ENCODE measurements at regions not wholly inside any gene's neighbourhood (a gene's known extent, or its start where the extent isn't known, plus 50 kb on each side); places are given as distances from the start of the nearest gene placed in this dataset.

DNA sequence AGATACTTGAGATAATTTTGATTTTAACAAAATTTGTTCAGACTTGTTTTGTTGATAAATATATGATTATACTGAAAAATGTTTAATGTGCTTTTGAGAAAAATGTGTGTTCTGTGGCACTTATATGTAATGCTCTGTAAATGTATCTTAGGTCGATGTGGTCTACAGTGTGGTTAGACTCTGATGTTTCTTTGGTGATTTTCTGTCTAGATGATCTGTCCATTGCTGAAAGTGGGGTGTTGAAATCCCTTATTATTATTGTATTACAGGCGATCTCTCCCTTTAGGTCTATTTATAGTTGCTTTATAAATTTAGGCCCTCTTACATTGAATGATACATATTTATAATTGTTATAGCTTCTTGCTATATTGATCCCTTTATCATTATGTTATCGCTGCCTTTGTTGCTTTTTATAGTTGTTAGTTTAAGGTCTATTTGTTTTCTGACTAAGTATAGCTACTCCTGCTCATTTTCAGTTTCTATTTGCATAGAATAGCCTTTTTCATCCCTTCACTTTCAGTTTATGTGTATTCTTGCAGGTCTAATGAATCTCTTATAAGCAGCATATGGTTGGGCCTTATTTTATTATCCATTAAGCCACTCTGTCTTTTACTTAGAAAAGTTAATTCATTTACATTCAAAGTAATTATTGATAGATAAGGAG lies 124.3 kb downstream of the MRPS30 start:
- no peak for TF ChIP-seq ATF1 (CRISPR knock-in tag; IDR thresholded peaks at IDR 0.05)
- TF ChIP-seq, protein P1, sequence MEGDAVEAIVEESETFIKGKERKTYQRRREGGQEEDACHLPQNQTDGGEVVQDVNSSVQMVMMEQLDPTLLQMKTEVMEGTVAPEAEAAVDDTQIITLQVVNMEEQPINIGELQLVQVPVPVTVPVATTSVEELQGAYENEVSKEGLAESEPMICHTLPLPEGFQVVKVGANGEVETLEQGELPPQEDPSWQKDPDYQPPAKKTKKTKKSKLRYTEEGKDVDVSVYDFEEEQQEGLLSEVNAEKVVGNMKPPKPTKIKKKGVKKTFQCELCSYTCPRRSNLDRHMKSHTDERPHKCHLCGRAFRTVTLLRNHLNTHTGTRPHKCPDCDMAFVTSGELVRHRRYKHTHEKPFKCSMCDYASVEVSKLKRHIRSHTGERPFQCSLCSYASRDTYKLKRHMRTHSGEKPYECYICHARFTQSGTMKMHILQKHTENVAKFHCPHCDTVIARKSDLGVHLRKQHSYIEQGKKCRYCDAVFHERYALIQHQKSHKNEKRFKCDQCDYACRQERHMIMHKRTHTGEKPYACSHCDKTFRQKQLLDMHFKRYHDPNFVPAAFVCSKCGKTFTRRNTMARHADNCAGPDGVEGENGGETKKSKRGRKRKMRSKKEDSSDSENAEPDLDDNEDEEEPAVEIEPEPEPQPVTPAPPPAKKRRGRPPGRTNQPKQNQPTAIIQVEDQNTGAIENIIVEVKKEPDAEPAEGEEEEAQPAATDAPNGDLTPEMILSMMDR (IDR thresholded peaks at IDR 0.05) = no peak
- TF ChIP-seq, protein P2, sequence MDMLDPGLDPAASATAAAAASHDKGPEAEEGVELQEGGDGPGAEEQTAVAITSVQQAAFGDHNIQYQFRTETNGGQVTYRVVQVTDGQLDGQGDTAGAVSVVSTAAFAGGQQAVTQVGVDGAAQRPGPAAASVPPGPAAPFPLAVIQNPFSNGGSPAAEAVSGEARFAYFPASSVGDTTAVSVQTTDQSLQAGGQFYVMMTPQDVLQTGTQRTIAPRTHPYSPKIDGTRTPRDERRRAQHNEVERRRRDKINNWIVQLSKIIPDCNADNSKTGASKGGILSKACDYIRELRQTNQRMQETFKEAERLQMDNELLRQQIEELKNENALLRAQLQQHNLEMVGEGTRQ (CRISPR knock-in tag; IDR thresholded peaks at IDR 0.05) = no peak
- TF ChIP-seq, protein P3, sequence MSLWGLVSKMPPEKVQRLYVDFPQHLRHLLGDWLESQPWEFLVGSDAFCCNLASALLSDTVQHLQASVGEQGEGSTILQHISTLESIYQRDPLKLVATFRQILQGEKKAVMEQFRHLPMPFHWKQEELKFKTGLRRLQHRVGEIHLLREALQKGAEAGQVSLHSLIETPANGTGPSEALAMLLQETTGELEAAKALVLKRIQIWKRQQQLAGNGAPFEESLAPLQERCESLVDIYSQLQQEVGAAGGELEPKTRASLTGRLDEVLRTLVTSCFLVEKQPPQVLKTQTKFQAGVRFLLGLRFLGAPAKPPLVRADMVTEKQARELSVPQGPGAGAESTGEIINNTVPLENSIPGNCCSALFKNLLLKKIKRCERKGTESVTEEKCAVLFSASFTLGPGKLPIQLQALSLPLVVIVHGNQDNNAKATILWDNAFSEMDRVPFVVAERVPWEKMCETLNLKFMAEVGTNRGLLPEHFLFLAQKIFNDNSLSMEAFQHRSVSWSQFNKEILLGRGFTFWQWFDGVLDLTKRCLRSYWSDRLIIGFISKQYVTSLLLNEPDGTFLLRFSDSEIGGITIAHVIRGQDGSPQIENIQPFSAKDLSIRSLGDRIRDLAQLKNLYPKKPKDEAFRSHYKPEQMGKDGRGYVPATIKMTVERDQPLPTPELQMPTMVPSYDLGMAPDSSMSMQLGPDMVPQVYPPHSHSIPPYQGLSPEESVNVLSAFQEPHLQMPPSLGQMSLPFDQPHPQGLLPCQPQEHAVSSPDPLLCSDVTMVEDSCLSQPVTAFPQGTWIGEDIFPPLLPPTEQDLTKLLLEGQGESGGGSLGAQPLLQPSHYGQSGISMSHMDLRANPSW (CRISPR knock-in tag; conservative IDR thresholded peaks at IDR 0.05; ENCODE audit: low read depth) = no peak

Measured in WTC11 (cell line).